ENCODE measurements at regions not wholly inside any gene's neighbourhood (a gene's known extent, or its start where the extent isn't known, plus 50 kb on each side); places are given as distances from the start of the nearest gene placed in this dataset.

DNA sequence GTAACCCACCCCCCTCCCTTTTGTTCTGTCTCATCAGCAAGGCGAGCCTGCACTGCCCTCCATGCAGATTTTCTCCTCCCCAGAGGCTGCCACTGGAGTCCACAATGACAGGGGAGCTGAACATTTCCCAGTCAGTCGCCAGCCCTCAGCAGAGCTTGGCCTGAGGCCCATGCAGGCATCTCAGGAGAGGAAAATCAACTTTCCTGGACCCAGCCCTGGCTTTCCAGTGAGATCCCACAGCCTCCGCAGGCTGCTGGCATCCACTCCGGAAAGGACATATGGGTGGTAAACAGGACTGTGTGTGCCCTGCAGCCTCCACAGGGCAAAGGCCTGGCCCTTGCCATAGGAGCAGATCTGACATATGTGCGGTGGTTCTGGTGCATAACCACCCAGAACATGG is 253.8 kb downstream of the TNS1 start:
- no peak for DNase-seq

DNA sequence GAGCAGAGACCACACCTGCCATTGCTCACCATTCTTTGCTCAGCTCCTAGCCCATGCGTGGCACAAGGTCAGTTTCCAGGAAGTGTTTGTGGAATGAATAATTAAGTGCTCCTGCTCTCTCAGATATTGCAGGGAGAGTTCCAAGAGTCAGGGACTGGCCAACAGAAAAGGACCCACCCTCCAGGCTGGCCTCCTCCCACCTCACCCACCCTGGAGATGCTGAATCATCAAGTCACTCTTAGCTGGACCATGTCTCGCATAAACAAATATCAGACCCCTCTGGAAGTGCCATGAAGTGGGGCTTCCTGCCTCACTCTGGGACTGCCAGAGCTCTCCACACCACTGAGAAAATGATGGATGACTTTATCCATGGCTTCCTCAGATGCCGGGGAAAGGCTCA is 256.0 kb downstream of the TNS1 start:
- no peak for DNase-seq

GRCh38 chr2:217743966-217744761 is 258.6 kb downstream of the TNS1 start:
- DNase-seq = no peak

DNA sequence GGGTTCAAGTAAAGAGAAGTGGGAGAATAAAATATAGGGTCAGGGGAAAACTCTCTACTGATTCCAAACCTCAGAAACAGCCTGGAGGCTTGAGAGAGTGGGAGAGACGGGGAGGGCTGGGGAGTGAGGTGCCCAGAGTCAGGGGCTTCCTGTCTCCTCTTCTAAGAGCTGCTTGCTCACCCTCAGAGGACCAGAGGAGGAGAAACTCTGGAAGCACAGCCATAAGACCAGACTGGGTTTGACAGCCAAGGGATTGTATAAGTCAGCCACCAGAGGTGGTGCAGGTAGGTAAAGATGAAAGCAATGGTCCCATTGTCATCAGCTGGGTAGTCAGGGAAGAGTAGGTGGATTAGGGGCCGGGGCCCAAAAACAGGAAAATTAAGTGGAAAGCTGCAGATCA is 259.4 kb downstream of the TNS1 start:
- DNase-seq = no peak

GRCh38 chr2:217742841-217743240 is 260.0 kb downstream of the TNS1 start:
- DNase-seq = no peak

DNA sequence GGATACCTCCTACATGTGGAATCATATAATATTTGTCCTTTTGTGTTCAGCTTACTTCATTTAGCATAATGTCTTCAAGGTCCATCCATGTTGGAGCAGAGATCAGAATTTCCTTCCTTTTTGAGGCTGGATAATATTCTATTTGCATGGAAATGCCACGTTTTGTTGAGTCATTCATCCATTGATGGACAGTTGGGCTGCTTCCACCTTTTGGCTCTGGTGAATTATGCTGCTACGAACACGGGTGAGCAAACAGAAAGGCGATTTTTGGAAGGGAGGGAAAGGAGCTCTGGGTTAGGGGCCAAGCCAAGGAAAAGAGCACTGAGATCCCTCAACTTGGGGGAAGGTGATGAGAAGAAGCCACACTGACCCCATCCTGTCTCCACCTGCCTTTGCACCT is 260.5 kb downstream of the TNS1 start:
- no peak for DNase-seq

DNA sequence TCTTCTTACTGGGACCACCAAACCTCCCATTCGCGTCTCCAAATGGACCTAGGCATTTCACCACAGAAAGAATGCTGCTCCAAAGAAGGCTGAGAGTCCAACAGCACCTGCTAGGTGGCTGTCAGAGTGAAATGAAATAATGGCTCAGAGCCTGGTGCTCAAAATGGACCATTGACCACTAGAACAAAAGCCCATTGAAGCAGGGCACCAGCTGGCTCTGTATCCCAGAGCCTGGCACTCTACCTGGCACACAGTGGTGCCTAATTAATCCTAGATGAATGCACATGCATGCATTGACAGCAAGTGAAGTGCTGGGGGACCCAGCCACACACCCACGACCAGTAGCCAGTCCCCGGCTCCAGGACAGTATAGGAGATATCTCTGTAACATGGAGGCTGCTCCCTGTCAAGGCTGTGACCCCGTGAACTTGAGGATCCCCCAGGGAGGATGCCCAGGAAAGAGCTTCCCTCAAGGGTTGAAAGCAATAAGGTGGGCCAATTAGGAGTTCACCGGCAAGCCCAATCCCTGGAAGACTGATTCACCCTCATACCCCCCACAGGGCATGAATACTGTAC is 261.3 kb downstream of the TNS1 start:
- DNase-seq = no peak

- no peak for DNase-seq
Measured at GRCh38 chr2:217740756-217741155, 262.0 kb downstream of the TNS1 start.

GRCh38 chr2:217740178-217740577 is 262.6 kb downstream of the TNS1 start:
- no peak for DNase-seq

DNA sequence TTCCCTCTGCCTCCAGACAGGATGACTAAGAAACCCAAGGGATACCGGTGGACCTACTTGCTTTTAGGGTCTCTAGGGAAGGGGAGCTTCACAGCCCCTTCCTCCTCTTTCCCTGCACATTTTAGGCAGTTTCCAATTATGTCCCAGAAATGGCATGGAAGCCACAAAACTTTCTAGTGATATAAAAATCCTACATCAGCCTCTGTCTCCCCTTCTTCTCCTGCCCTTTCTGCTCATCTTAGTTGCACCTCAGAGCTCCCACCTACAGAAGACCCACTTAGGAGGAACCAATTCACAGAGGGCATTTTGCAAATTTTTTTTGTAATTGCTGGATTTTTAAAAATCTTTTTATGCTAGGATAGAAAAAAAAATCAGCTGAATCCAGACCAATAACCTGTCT is 263.1 kb downstream of the TNS1 start:
- DNase-seq = no peak

GRCh38 chr2:217738061-217738460 is 264.7 kb downstream of the TNS1 start:
- no peak for DNase-seq

DNA sequence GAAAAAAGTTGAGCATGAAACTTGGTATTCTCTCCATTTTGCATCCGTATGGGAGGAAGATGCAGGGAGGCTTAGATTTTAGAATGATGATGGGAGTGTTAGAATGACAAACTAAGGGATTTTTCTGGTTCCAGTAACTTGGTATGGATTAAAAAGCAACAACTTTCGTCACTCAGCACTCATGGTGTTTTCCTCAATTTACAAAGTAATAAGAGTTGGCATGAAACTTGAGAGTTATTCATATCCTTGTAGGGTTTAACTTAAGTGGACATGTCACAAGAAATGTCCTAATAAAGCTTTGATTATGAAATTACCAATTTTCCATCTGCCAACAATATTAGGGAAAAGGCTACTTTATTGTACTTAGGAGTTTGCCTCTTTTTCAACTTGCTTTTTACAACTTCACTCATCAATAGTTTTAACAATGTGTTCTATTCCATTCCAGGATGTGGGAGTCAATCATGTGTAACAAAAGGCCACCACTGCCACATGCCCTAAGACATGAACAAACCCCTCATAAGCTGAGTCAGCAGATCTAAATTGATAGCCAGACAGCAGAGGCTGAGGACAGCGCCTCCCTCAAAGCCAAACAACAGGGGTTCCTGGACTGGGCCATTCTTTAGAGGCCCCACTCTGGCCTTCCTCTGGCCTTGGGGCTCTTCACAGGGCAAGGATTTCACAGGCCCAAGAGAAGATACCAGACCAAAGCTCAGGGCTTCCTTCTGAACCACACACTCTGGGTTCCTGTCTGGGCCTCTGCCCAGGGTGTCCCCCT is 265.8 kb downstream of the TNS1 start:
- DNase-seq = no peak

- no peak for DNase-seq
Measured at GRCh38 chr2:217735899-217736298, 266.9 kb downstream of the TNS1 start.

- DNase-seq = no peak
Measured at GRCh38 chr2:217735034-217735433, 267.8 kb downstream of the TNS1 start.

- DNase-seq = no peak
Measured at GRCh38 chr2:217733461-217733860, 269.3 kb downstream of the TNS1 start.

DNA sequence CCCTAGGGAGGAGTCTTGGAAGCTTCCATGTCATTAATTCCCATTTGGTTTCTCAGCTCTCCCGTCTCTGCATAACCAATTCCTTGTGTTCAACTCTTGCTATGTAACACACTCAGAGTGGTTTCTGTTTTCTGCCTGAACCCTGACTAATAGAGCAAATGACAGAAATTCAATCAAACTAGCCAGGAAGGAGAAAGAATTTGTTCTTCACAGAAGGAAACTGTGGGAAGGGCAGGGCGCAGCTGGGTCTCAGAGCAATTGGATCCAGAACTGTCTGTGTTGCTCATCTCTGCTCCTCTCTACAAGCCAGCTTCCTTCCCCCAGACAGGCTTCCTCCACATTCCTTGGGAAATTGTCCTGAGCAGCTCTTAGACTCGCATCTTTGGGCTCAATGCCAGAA is 269.8 kb downstream of the TNS1 start:
- DNase-seq = no peak

GRCh38 chr2:217731805-217732204 is 271.0 kb downstream of the TNS1 start:
- DNase-seq = no peak

GRCh38 chr2:217729421-217730053 is 273.3 kb downstream of the TNS1 start:
- DNase-seq = no peak

GRCh38 chr2:217727801-217728200 is 275.0 kb downstream of the TNS1 start:
- DNase-seq = no peak

GRCh38 chr2:217725409-217725808 is 277.4 kb downstream of the TNS1 start:
- DNase-seq = no peak

DNA sequence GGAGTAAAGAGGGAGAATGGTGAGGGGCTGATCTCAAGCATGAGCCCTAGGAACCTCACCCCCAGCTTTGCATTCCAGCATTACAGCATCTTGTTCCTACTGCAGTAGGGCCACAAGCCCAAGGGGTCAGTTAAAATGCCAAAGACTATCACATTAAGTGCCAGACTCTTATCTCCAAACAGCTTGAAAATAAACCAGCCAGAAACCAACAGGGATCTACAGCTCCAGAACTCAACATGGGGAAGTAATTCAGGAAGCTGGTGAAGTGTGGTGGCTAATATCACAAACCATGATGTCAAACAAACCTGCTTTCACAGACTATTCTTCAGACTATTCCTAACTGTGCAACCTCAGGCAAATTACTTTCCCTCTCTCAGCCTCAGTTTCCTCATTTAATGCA is 278.3 kb downstream of the TNS1 start:
- no peak for DNase-seq

- DNase-seq = no peak
Measured at GRCh38 chr2:217723981-217724380, 278.8 kb downstream of the TNS1 start.

DNA sequence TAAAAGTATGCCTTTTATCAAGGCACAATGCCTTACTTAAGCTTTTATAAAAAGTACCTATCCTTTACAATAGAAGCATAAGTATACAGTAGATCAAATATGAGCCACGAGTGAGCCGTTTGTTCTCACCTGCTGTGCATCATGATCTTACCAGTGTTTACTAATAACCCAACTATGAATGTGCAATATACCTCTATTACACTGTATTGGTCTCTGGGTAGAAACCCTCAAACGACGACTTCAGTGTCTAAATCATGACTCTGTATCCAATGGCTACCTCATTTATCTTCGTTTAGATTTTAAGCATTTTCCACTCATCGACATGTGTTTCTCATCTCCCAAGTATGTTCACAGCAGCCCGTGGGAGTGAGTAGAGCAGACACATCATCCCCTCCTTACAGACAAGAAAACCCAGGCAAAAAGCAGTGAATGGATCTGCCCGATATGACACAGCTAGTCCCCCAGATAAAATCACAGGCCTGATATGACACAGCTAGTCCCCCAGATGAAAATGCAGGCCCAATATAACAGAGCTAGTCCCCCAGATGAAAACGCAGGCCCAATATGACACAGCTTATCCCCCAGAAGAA is 279.8 kb downstream of the TNS1 start:
- no peak for DNase-seq
